ENCODE measurements at regions not wholly inside any gene's neighbourhood (a gene's known extent, or its start where the extent isn't known, plus 50 kb on each side); places are given as distances from the start of the nearest gene placed in this dataset.

DNA sequence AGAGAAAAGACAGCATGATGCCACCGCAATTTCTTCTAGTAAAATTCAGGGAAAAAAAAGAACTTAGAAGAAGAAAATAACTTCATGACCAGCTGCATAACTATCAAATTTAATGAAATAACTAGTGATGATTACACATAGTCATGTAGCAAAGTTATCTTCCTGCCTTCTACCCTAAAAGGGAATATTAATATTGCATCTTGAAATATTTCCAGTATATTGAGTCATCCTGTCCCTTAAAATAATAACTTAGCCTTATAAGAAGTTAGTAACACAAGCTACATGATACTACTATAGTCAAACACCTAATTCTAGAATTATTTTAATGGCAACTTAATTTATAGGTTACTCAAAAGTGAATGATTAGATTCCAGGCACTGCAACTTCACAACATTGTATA, 289.2 kb downstream of the KLF12 start:
- TF ChIP-seq EZH2 (IDR thresholded peaks at IDR 0.05; ENCODE audit: low read length, unreplicated experiment) = no peak
- TF ChIP-seq, protein P1, sequence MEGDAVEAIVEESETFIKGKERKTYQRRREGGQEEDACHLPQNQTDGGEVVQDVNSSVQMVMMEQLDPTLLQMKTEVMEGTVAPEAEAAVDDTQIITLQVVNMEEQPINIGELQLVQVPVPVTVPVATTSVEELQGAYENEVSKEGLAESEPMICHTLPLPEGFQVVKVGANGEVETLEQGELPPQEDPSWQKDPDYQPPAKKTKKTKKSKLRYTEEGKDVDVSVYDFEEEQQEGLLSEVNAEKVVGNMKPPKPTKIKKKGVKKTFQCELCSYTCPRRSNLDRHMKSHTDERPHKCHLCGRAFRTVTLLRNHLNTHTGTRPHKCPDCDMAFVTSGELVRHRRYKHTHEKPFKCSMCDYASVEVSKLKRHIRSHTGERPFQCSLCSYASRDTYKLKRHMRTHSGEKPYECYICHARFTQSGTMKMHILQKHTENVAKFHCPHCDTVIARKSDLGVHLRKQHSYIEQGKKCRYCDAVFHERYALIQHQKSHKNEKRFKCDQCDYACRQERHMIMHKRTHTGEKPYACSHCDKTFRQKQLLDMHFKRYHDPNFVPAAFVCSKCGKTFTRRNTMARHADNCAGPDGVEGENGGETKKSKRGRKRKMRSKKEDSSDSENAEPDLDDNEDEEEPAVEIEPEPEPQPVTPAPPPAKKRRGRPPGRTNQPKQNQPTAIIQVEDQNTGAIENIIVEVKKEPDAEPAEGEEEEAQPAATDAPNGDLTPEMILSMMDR (conservative IDR thresholded peaks at IDR 0.05; ENCODE audit: low read depth, low read length) = no peak

Measured in PC-3 (cell line).